Neural cell (in vitro differentiated cells): ENCODE measurements at regions not wholly inside any gene's neighbourhood (a gene's known extent, or its start where the extent isn't known, plus 50 kb on each side); places are given as distances from the start of the nearest gene placed in this dataset.

Experiments used
- H2AFZ ChIP-seq: fragments of 200-600, 300-800 bp; sonication (generic), shearing (Covaris generic); 2 replicates; pipeline ENCODE4 v1.6.0; 2014; ENCODE audit warnings: low read depth, mild to moderate bottlenecking, antibody characterized with exemption, low read length, moderate library complexity
- H3F3A ChIP-seq: fragments of 200-600 bp; shearing (Covaris generic); 2 replicates; pipeline ENCODE4 v1.6.1; 2016; ENCODE audit warnings: mild to moderate bottlenecking, moderate library complexity, mixed read lengths, antibody characterized with exemption, low read length; ENCODE audit not compliant: insufficient read depth, poor library complexity, severe bottlenecking
- H3K27ac ChIP-seq: fragments of 200-600, 300-800 bp; sonication (generic), shearing (Covaris generic); 2 replicates; pipeline ENCODE4 v1.5.1; 2014; ENCODE audit warnings: mild to moderate bottlenecking, low read length, moderate library complexity
- H3K27me3 ChIP-seq: fragments of 300-800, 200-600 bp; sonication (generic), shearing (Covaris generic); 2 replicates; pipeline ENCODE4 v1.6.0; 2014; ENCODE audit warnings: mild to moderate bottlenecking, low read depth, low read length, moderate library complexity; ENCODE audit not compliant: insufficient read depth
- H3K36me3 ChIP-seq: fragments of 300-800, 200-600 bp; sonication (generic), shearing (Covaris generic); 2 replicates; pipeline ENCODE4 v1.5.1; 2014; ENCODE audit warnings: mild to moderate bottlenecking, antibody characterized with exemption, low read length, moderate library complexity; ENCODE audit not compliant: insufficient read depth
- H3K4me2 ChIP-seq: fragments of 300-800, 200-600 bp; sonication (generic), shearing (Covaris generic); 2 replicates; pipeline ENCODE4 v1.6.0; 2014; ENCODE audit warnings: mild to moderate bottlenecking, low read length
- H3K4me3 ChIP-seq: fragments of 300-800, 200-600 bp; sonication (generic), shearing (Covaris generic); 2 replicates; pipeline ENCODE4 v1.5.1; 2014; ENCODE audit warnings: mild to moderate bottlenecking, low read length, moderate library complexity
- H3K79me2 ChIP-seq: fragments of 200-600 bp; shearing (Covaris generic); replicated peaks from 2 replicates; pipeline ENCODE4 v1.6.0; 2014; ENCODE audit warnings: mild to moderate bottlenecking, low read length, moderate library complexity; ENCODE audit not compliant: insufficient read depth
- H3K9ac ChIP-seq: fragments of 300-800, 200-600 bp; sonication (generic), shearing (Covaris generic); 2 replicates; pipeline ENCODE4 v1.6.1; 2016; ENCODE audit warnings: mild to moderate bottlenecking, low read length, mixed read lengths
- H3K9me2 ChIP-seq: fragments of 200-600 bp; shearing (Covaris generic); 2 replicates; pipeline ENCODE4 v1.6.1; 2016; ENCODE audit warnings: mild to moderate bottlenecking, low read length, mixed read lengths; ENCODE audit not compliant: insufficient read depth
- H3K9me3 ChIP-seq: fragments of 200-600, 300-800 bp; sonication (generic), shearing (Covaris generic); 2 replicates; pipeline ENCODE4 v1.6.1; 2016; ENCODE audit warnings: mild to moderate bottlenecking, mixed run types, low read length, moderate library complexity, mixed read lengths
- H4K20me1 ChIP-seq: fragments of 200-600 bp; shearing (Covaris generic); 2 replicates; pipeline ENCODE4 v1.6.1; 2016; ENCODE audit warnings: mild to moderate bottlenecking, mixed run types; ENCODE audit not compliant: insufficient read depth
- EP300 ChIP-seq: fragments of 450-650 bp; conservative IDR thresholded peaks from 2 replicates; pipeline ENCODE4 v1.6.1; 2014; ENCODE audit warnings: antibody characterized with exemption, mild to moderate bottlenecking, moderate library complexity; ENCODE audit not compliant: poor library complexity, severe bottlenecking
- EZH2 ChIP-seq: fragments of 200-600, 300-800 bp; shearing (Covaris generic), sonication (generic); IDR thresholded peaks from 2 replicates; pipeline ENCODE4 v1.6.1; 2014; ENCODE audit warnings: antibody characterized with exemption, low read length, borderline replicate concordance, mild to moderate bottlenecking; ENCODE audit not compliant: insufficient read depth, poor library complexity, severe bottlenecking
- MXI1 ChIP-seq: fragments of 450-650 bp; conservative IDR thresholded peaks from 2 replicates; pipeline ENCODE4 v1.6.1; 2014; ENCODE audit warnings: antibody characterized with exemption, mild to moderate bottlenecking; ENCODE audit not compliant: poor library complexity, severe bottlenecking
- POLR2AphosphoS5 ChIP-seq: IDR thresholded peaks from 2 replicates; pipeline ENCODE4 v1.6.1; 2012
- RAD21 ChIP-seq: fragments of 450-650 bp; conservative IDR thresholded peaks from 2 replicates; pipeline ENCODE4 v1.6.1; 2014; ENCODE audit warnings: antibody characterized with exemption, mild to moderate bottlenecking, moderate library complexity
- SMC3 ChIP-seq: fragments of 450-650 bp; conservative IDR thresholded peaks from 2 replicates; pipeline ENCODE4 v1.6.1; 2014; ENCODE audit warnings: antibody characterized with exemption, mild to moderate bottlenecking, moderate library complexity; ENCODE audit not compliant: poor library complexity
- TAF1 ChIP-seq: IDR thresholded peaks from 2 replicates; pipeline ENCODE4 v1.6.1; 2012; ENCODE audit warnings: low read depth
- TF ChIP-seq, protein P1 (sequence below): IDR thresholded peaks from 2 replicates; pipeline ENCODE4 v1.6.1; 2012; ENCODE audit warnings: borderline replicate concordance
- TF ChIP-seq, protein P2 (sequence below): fragments of 450-650 bp; IDR thresholded peaks from 2 replicates; pipeline ENCODE4 v1.5.1; 2014; ENCODE audit warnings: antibody characterized with exemption, mild to moderate bottlenecking, moderate library complexity; ENCODE audit not compliant: poor library complexity, severe bottlenecking

DNA sequence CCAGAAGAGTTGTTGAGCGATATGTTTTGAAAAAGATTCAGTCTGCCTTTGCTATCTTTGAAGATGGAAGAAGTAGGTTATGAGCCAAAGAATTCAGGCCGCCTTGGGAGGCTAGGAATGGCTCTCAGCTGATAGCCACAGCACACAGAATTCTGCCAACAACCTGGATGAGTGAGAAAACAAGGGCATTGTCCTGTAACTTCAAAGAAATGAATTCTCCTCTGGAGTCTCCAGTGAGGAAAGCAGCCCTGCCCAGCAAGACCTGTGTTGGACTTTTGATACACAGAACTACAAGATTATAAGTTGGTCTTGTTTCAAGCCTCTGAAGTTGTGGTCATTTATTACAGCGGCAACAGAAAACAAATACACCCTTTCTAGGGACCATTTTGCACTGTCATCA, 509.9 kb upstream of the ZNF608 start:
- H3K27ac ChIP-seq = peak overlapping the region; percentile 83
- no peak overlapping the region for H3K4me3 ChIP-seq
- no peak overlapping the region for H2AFZ ChIP-seq
- H3K9me3 ChIP-seq = no peaks in the 10 kb centered on the region
- peak overlapping the region; percentile 51 for H3K9ac ChIP-seq
- no peak overlapping the region for H3K4me2 ChIP-seq
- no peaks in the 10 kb centered on the region for H3K79me2 ChIP-seq
- no peaks in the 10 kb centered on the region for H4K20me1 ChIP-seq
- H3F3A ChIP-seq = no peaks in the 10 kb centered on the region
- H3K36me3 ChIP-seq = no peaks in the 10 kb centered on the region
- no peak for TF ChIP-seq POLR2AphosphoS5
- no peaks in the 10 kb centered on the region for H3K27me3 ChIP-seq
- no peaks in the 10 kb centered on the region for H3K9me2 ChIP-seq

DNA sequence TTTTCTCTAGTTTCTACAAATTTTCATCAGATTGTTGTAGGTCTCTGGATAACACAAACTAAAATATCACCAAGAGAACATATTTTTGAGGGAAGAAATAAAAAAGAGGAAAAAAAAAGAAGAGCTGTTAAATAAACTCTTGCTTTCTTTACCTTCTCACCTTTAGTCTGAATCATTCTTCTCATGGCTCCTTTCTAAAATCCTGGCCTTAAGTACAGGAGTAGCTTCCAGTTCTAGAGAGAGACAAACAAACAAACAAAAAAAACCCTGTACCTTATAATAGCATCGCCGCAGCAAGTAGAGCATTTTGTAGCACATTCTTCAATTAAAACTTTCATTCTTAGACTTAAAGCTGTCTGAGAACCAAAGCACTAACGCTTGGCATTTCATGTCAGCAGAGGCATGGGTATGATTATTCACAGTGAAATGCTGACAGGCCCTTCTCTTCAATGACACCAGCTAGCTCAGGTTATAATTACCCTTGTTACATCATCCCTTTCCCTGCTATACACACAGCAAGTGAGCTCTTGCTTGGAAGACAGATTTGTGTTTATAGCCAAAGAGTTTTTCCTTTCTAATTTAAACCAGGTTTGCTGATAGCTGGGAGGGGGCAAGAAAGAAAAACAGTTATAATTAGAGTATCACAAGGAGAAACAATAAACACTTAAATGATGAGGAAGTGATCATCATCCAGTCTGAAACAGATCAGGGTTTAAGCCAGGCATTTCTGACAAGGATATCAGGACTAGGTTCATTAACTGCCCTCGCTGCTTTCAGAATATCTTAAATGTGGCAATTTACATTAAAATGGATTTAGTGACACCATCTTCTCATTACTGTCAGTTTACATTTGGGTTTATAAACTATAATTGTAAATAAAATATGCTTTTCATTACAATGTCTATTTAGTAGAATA, 510.9 kb upstream of the ZNF608 start:
- Histone ChIP-seq H3K36me3 (no peaks in the 10 kb centered on the region), H3K79me2 (no peaks in the 10 kb centered on the region), H3K9me2 (no peaks in the 10 kb centered on the region), H3K27ac (peak overlapping the region; percentile 83), H3K4me2 (peak overlapping the region; percentile 32), H3K4me3 (peak overlapping the region; percentile 42), H2AFZ (no peak overlapping the region), H3K9me3 (no peaks in the 10 kb centered on the region), H3F3A (no peaks in the 10 kb centered on the region), H3K9ac (peak overlapping the region; percentile 51), H3K27me3 (no peaks in the 10 kb centered on the region), H4K20me1 (no peaks in the 10 kb centered on the region)
- TF ChIP-seq SMC3 = peak; percentile 42
- TF ChIP-seq TAF1 = no peak
- TF ChIP-seq, protein P1, sequence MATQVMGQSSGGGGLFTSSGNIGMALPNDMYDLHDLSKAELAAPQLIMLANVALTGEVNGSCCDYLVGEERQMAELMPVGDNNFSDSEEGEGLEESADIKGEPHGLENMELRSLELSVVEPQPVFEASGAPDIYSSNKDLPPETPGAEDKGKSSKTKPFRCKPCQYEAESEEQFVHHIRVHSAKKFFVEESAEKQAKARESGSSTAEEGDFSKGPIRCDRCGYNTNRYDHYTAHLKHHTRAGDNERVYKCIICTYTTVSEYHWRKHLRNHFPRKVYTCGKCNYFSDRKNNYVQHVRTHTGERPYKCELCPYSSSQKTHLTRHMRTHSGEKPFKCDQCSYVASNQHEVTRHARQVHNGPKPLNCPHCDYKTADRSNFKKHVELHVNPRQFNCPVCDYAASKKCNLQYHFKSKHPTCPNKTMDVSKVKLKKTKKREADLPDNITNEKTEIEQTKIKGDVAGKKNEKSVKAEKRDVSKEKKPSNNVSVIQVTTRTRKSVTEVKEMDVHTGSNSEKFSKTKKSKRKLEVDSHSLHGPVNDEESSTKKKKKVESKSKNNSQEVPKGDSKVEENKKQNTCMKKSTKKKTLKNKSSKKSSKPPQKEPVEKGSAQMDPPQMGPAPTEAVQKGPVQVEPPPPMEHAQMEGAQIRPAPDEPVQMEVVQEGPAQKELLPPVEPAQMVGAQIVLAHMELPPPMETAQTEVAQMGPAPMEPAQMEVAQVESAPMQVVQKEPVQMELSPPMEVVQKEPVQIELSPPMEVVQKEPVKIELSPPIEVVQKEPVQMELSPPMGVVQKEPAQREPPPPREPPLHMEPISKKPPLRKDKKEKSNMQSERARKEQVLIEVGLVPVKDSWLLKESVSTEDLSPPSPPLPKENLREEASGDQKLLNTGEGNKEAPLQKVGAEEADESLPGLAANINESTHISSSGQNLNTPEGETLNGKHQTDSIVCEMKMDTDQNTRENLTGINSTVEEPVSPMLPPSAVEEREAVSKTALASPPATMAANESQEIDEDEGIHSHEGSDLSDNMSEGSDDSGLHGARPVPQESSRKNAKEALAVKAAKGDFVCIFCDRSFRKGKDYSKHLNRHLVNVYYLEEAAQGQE = peak; percentile 34
- TF ChIP-seq MXI1 = no peak
- TF ChIP-seq RAD21 = peak; percentile 44
- peak; percentile 96 for TF ChIP-seq EP300
- TF ChIP-seq EZH2 = no peak
- TF ChIP-seq, protein P2, sequence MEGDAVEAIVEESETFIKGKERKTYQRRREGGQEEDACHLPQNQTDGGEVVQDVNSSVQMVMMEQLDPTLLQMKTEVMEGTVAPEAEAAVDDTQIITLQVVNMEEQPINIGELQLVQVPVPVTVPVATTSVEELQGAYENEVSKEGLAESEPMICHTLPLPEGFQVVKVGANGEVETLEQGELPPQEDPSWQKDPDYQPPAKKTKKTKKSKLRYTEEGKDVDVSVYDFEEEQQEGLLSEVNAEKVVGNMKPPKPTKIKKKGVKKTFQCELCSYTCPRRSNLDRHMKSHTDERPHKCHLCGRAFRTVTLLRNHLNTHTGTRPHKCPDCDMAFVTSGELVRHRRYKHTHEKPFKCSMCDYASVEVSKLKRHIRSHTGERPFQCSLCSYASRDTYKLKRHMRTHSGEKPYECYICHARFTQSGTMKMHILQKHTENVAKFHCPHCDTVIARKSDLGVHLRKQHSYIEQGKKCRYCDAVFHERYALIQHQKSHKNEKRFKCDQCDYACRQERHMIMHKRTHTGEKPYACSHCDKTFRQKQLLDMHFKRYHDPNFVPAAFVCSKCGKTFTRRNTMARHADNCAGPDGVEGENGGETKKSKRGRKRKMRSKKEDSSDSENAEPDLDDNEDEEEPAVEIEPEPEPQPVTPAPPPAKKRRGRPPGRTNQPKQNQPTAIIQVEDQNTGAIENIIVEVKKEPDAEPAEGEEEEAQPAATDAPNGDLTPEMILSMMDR = no peak
- TF ChIP-seq POLR2AphosphoS5 = peak; percentile 85
